Progenitor cell of endocrine pancreas (in vitro differentiated cells): ENCODE measurements at regions not wholly inside any gene's neighbourhood (a gene's known extent, or its start where the extent isn't known, plus 50 kb on each side); places are given as distances from the start of the nearest gene placed in this dataset.

ENCODE experiments used
- DNase-seq: peaks from one replicate; pipeline ENCODE4 v3.0.0; 2021; ENCODE audit warnings: low spot score; ENCODE audit not compliant: unreplicated experiment
- H3K27ac Mint-ChIP-seq: 2 replicates; pipeline ENCODE4 v1.8.0; 2021; ENCODE audit warnings: mild to moderate bottlenecking, moderate library complexity, mixed read lengths
- H3K27me3 Mint-ChIP-seq: 2 replicates; pipeline ENCODE4 v1.8.0; 2021; ENCODE audit warnings: mixed read lengths
- H3K36me3 Mint-ChIP-seq: 2 replicates; pipeline ENCODE4 v1.8.0; 2022; ENCODE audit warnings: mixed read lengths; ENCODE audit not compliant: insufficient read depth
- H3K4me1 Mint-ChIP-seq: 2 replicates; pipeline ENCODE4 v1.8.0; 2021; ENCODE audit warnings: low read depth, mixed read lengths
- H3K4me3 Mint-ChIP-seq: 2 replicates; pipeline ENCODE4 v1.8.0; 2021; ENCODE audit warnings: low read depth, mild to moderate bottlenecking, moderate library complexity, mixed read lengths
- H3K9me3 Mint-ChIP-seq: 2 replicates; pipeline ENCODE4 v1.8.0; 2021; ENCODE audit warnings: low read depth, mixed read lengths
- TF ChIP-seq, protein P1 (sequence below): fragments of 200-600 bp; sonication (generic); IDR thresholded peaks from one replicate; pipeline ENCODE4 v1.5.0; 2021; ENCODE audit warnings: antibody characterized with exemption, mild to moderate bottlenecking; ENCODE audit not compliant: unreplicated experiment

DNA sequence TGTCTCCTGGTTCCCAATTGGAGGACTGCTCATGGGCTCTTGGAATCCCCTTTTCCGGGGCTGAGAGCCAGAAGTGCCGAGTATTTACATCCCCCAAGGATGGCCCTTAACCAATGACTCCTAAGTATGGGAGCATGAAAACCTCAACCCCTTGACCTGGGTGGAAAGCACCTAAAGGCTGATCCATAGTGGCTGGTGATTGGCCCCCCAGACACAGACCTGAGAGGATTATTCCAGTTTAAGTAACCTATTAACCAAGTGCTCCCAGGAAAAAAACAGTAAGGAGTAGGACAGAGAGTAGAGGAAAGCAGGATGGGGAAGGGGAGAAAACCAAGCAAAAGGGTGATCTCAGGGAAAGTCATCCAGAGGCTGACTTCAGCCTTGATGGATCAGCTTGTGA lies 206.1 kb upstream of the RND3 start:
- H3K4me1 Mint-ChIP-seq, result no peaks in the 10 kb centered on the region
- TF ChIP-seq, protein P1, sequence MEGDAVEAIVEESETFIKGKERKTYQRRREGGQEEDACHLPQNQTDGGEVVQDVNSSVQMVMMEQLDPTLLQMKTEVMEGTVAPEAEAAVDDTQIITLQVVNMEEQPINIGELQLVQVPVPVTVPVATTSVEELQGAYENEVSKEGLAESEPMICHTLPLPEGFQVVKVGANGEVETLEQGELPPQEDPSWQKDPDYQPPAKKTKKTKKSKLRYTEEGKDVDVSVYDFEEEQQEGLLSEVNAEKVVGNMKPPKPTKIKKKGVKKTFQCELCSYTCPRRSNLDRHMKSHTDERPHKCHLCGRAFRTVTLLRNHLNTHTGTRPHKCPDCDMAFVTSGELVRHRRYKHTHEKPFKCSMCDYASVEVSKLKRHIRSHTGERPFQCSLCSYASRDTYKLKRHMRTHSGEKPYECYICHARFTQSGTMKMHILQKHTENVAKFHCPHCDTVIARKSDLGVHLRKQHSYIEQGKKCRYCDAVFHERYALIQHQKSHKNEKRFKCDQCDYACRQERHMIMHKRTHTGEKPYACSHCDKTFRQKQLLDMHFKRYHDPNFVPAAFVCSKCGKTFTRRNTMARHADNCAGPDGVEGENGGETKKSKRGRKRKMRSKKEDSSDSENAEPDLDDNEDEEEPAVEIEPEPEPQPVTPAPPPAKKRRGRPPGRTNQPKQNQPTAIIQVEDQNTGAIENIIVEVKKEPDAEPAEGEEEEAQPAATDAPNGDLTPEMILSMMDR, result no peak
- no peaks in the 10 kb centered on the region for H3K36me3 Mint-ChIP-seq
- H3K27ac Mint-ChIP-seq, result no peak overlapping the region
- no peak for DNase-seq
- H3K9me3 Mint-ChIP-seq, result no peaks in the 10 kb centered on the region
- H3K27me3 Mint-ChIP-seq, result peaks cover 4% of the 10 kb centered on the region
- H3K4me3 Mint-ChIP-seq, result no peak overlapping the region

GRCh38 chr2:150690870-150691269 lies 203.4 kb upstream of the RND3 start:
- Mint-ChIP-seq H3K4me1 (peaks cover 3% of the 10 kb centered on the region), H3K9me3 (no peaks in the 10 kb centered on the region), H3K27ac (no peak overlapping the region), H3K36me3 (no peaks in the 10 kb centered on the region), H3K4me3 (no peak overlapping the region), H3K27me3 (peaks cover 4% of the 10 kb centered on the region)
- no peak for DNase-seq
- TF ChIP-seq, protein P1, result no peak

- H3K4me1 Mint-ChIP-seq, result peaks cover 3% of the 10 kb centered on the region
- no peaks in the 10 kb centered on the region for H3K36me3 Mint-ChIP-seq
- H3K27me3 Mint-ChIP-seq, result peaks cover 4% of the 10 kb centered on the region
- no peak overlapping the region for H3K4me3 Mint-ChIP-seq
- no peak overlapping the region for H3K27ac Mint-ChIP-seq
- DNase-seq, result no peak
- TF ChIP-seq, protein P1, result no peak
- no peaks in the 10 kb centered on the region for H3K9me3 Mint-ChIP-seq
Measured at GRCh38 chr2:150690261-150690660, 202.8 kb upstream of the RND3 start.

GRCh38 chr2:150689590-150689989 lies 202.1 kb upstream of the RND3 start:
- Mint-ChIP-seq H3K27ac (no peak overlapping the region), H3K9me3 (no peaks in the 10 kb centered on the region), H3K4me1 (peaks cover 3% of the 10 kb centered on the region), H3K36me3 (no peaks in the 10 kb centered on the region), H3K4me3 (no peak overlapping the region), H3K27me3 (peaks cover 4% of the 10 kb centered on the region)
- DNase-seq, result no peak
- TF ChIP-seq, protein P1, result no peak

GRCh38 chr2:150688016-150688415 lies 200.5 kb upstream of the RND3 start:
- H3K4me3 Mint-ChIP-seq, result no peak overlapping the region
- no peak overlapping the region for H3K27ac Mint-ChIP-seq
- TF ChIP-seq, protein P1, result no peak
- DNase-seq, result no peak
- H3K4me1 Mint-ChIP-seq, result peaks cover 3% of the 10 kb centered on the region
- no peaks in the 10 kb centered on the region for H3K9me3 Mint-ChIP-seq
- no peaks in the 10 kb centered on the region for H3K27me3 Mint-ChIP-seq
- H3K36me3 Mint-ChIP-seq, result no peaks in the 10 kb centered on the region
